IMR-90 (cell line): ENCODE measurements at regions not wholly inside any gene's neighbourhood (a gene's known extent, or its start where the extent isn't known, plus 50 kb on each side); places are given as distances from the start of the nearest gene placed in this dataset.

Experiments
- ATAC-seq: fragments of 200-7000 bp; cut with Tn5 transposase; 2 replicates; pipeline ENCODE4 v1.9.1; 2020; ENCODE audit warnings: low read depth, mild to moderate bottlenecking, moderate library complexity
- BruUV-seq: library from RNA; stranded (reverse); fragments of 400-500 nt; replicated peaks from 2 replicates; lab custom pipeline; 2021; lab: Mats Ljungman, UMichigan
- CTCF ChIA-PET: fragments of 300-600 bp; formaldehyde crosslinking; extraction: SDS; loops from one replicate; lab custom pipeline; 2021; ENCODE audit warnings: antibody characterized with exemption; lab: Yijun Ruan, JAX
- POLR2A ChIA-PET: fragments of 300-600 bp; sonication (Branson Sonifier 250); formaldehyde crosslinking; loops from one replicate; lab custom pipeline; 2022; ENCODE audit warnings: antibody characterized with exemption; ENCODE audit not compliant: unreplicated experiment; lab: Charles Lee
- DNase-seq: peaks from one replicate; pipeline ENCODE4 v3.0.0; 2013
- H2AFZ ChIP-seq: replicated peaks from 2 replicates; pipeline ENCODE3; 2013; ENCODE audit warnings: low read length, mild to moderate bottlenecking; ENCODE audit not compliant: poor library complexity
- H2AK5ac ChIP-seq: 2 replicates; pipeline ENCODE4 v1.6.1; 2013; ENCODE audit warnings: low read depth, low read length, inconsistent platforms
- H2AK9ac ChIP-seq: replicated peaks from 2 replicates; pipeline ENCODE3; 2013; ENCODE audit warnings: mild to moderate bottlenecking, low read depth, low read length, moderate library complexity; ENCODE audit not compliant: poor library complexity
- H2BK120ac ChIP-seq: 2 replicates; pipeline ENCODE4 v1.6.1; 2013; ENCODE audit warnings: low read depth, low read length, inconsistent platforms
- H2BK15ac ChIP-seq: 3 replicates; pipeline ENCODE4 v1.6.1; 2013; ENCODE audit warnings: low read depth, low read length, inconsistent platforms
- H2BK20ac ChIP-seq: 2 replicates; pipeline ENCODE4 v1.6.1; 2013; ENCODE audit warnings: low read depth, mild to moderate bottlenecking, inconsistent platforms, low read length, moderate library complexity
- H2BK5ac ChIP-seq: 2 replicates; pipeline ENCODE4 v1.6.1; 2013; ENCODE audit warnings: mild to moderate bottlenecking, low read depth, low read length, inconsistent platforms; ENCODE audit not compliant: poor library complexity, severe bottlenecking
- H3K14ac ChIP-seq: replicated peaks from 2 replicates; pipeline ENCODE4 v1.6.1; 2013; ENCODE audit warnings: low read depth, low read length, inconsistent platforms
- H3K18ac ChIP-seq: 2 replicates; pipeline ENCODE4 v1.6.1; 2013; ENCODE audit warnings: low read depth, low read length, control low read depth
- H3K23ac ChIP-seq: 2 replicates; pipeline ENCODE4 v1.6.1; 2013; ENCODE audit warnings: low read depth, low read length, inconsistent platforms
- H3K27ac ChIP-seq: 2 replicates; pipeline ENCODE4 v1.5.1; 2013; ENCODE audit warnings: mild to moderate bottlenecking, control low read depth, low read length; ENCODE audit not compliant: insufficient read depth
- H3K27me3 ChIP-seq: 2 replicates; pipeline ENCODE4 v1.6.1; 2013; ENCODE audit warnings: low read length; ENCODE audit not compliant: control insufficient read depth, insufficient read depth
- H3K36me3 ChIP-seq: 2 replicates; pipeline ENCODE4 v1.6.1; 2013; ENCODE audit warnings: low read length, mixed read lengths; ENCODE audit not compliant: control insufficient read depth, insufficient read depth
- H3K4ac ChIP-seq: 2 replicates; pipeline ENCODE4 v1.6.1; 2013; ENCODE audit warnings: low read depth, low read length, inconsistent platforms
- H3K4me1 ChIP-seq: 2 replicates; pipeline ENCODE4 v1.6.1; 2013; ENCODE audit warnings: low read length, mixed read lengths; ENCODE audit not compliant: control insufficient read depth, insufficient read depth
- H3K4me2 ChIP-seq: 2 replicates; pipeline ENCODE4 v1.6.1; 2013; ENCODE audit warnings: low read depth, mild to moderate bottlenecking, control low read depth, low read length, moderate library complexity
- H3K4me3 ChIP-seq: 2 replicates; pipeline ENCODE4 v1.5.1; 2013; ENCODE audit warnings: low read depth, mild to moderate bottlenecking, control low read depth, low read length, moderate library complexity; ENCODE audit not compliant: insufficient read depth
- H3K56ac ChIP-seq: 2 replicates; pipeline ENCODE4 v1.6.1; 2013; ENCODE audit warnings: low read length, inconsistent platforms; ENCODE audit not compliant: insufficient read depth; ENCODE audit errors: extremely low read depth
- H3K79me1 ChIP-seq, 2 experiments: 2 replicates each; pipeline ENCODE4 v1.6.1; 2013; ENCODE audit warnings: low read length in 2 of 2, inconsistent platforms in 1 of 2, low read depth in 1 of 2
- H3K9ac ChIP-seq: 2 replicates; pipeline ENCODE4 v1.6.1; 2013; ENCODE audit warnings: low read depth, low read length, control low read depth
- H3K9me1 ChIP-seq: 2 replicates; pipeline ENCODE4 v1.6.1; 2013; ENCODE audit warnings: low read length, inconsistent platforms; ENCODE audit not compliant: insufficient read depth
- H3K9me3 ChIP-seq: 2 replicates; pipeline ENCODE4 v1.6.1; 2013; ENCODE audit warnings: low read length; ENCODE audit not compliant: control insufficient read depth, insufficient read depth
- H4K20me1 ChIP-seq: 2 replicates; pipeline ENCODE4 v1.6.1; 2013; ENCODE audit warnings: low read length, inconsistent platforms; ENCODE audit not compliant: insufficient read depth
- H4K5ac ChIP-seq: 2 replicates; pipeline ENCODE4 v1.6.1; 2013; ENCODE audit warnings: mild to moderate bottlenecking, low read depth, low read length, control low read depth
- H4K8ac ChIP-seq, 2 experiments: 2 replicates each; pipeline ENCODE4 v1.6.1; 2013; ENCODE audit warnings: low read depth in 2 of 2, low read length in 2 of 2, control low read depth in 1 of 2, inconsistent platforms in 1 of 2
- H4K91ac ChIP-seq: 2 replicates; pipeline ENCODE4 v1.6.1; 2013; ENCODE audit warnings: low read depth, low read length, inconsistent platforms; ENCODE audit not compliant: insufficient read depth
- CEBPB ChIP-seq: IDR thresholded peaks from 2 replicates; pipeline ENCODE4 v1.6.1; 2012; ENCODE audit warnings: low read depth, low read length, improper control_type of control experiment
- CHD1 ChIP-seq: IDR thresholded peaks from 2 replicates; pipeline ENCODE4 v1.6.1; 2012; ENCODE audit warnings: low read depth, low read length, improper control_type of control experiment
- FOS ChIP-seq: fragments of 150-350 bp; IDR thresholded peaks from 2 replicates; pipeline ENCODE4 v1.6.1; 2016; ENCODE audit warnings: low read depth, low read length
- MXI1 ChIP-seq: IDR thresholded peaks from 2 replicates; pipeline ENCODE4 v1.6.1; 2012; ENCODE audit warnings: low read depth, mild to moderate bottlenecking, low read length, moderate library complexity, borderline replicate concordance
- RCOR1 ChIP-seq: IDR thresholded peaks from 2 replicates; pipeline ENCODE4 v1.6.1; 2012; ENCODE audit warnings: mild to moderate bottlenecking, low read length, improper control_type of control experiment; ENCODE audit not compliant: insufficient replicate concordance
- SMC3 ChIP-seq: fragments of 150-350 bp; IDR thresholded peaks from 2 replicates; pipeline ENCODE4 v1.6.1; 2016; ENCODE audit warnings: low read depth, mild to moderate bottlenecking, antibody characterized with exemption, low read length, moderate library complexity
- WGBS, 2 experiments: methylation state at CpG; one replicate each; pipeline versions ENCODE4 v1.1.5 to v1.1.7; 2013; ENCODE audit warnings: missing lambda C conversion rate in 2 of 2; ENCODE audit not compliant: insufficient read length in 1 of 2; ENCODE audit errors: extremely low coverage in 2 of 2; 5-methylcytosine and 5-hydroxymethylcytosine counted together
- dilution Hi-C: fragments of 300-500 bp; cut with HindIII; formaldehyde crosslinking; loops from one replicate; pipeline ENCODE4 v1.14.3; 2018; ENCODE audit warnings: low sequenced_read_pairs; ENCODE audit not compliant: unreplicated experiment
- in situ Hi-C: fragments of 300-500 bp; cut with MboI; formaldehyde crosslinking; loops from 3 replicates; pipeline ENCODE4 v1.14.3; 2019; ENCODE audit warnings: low sequenced_read_pairs, inconsistent platforms, mixed read lengths
- intact Hi-C: fragments of 100-400 bp; cut with micrococcal nuclease; formaldehyde crosslinking; loops from 2 replicates; pipeline ENCODE4 v1.10.0; 2022
- TF ChIP-seq, protein P1 (sequence below): conservative IDR thresholded peaks from 2 replicates; pipeline ENCODE4 v1.5.1; 2012; ENCODE audit warnings: mild to moderate bottlenecking, low read depth, low read length, improper control_type of control experiment
- TF ChIP-seq, protein P2 (sequence below): fragments of 150-350 bp; IDR thresholded peaks from 2 replicates; pipeline ENCODE4 v1.6.1; 2017; ENCODE audit warnings: mild to moderate bottlenecking, antibody characterized with exemption, low read length, low read depth

DNA sequence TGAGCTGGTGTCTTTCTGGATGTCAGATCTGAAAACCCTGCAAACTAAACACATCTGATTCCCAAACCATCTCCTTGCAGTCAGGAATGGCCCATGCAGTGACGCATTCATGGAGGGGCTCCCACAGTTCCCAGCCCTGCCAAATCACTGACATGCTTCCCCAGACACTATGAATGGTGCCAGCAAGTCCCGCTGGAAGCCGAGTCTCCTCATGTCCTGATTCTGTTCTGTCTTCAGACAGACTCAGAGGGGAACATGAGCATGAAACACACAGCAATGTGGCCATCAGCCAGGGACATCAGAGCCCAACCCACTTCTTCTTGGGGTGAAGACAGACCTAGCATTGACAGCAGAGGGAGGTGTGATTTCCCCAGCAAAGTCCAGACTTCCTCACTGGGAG, 83.7 kb downstream of the TTC32 start:
- DNase-seq (peak; percentile 23), ATAC-seq (no peak)
- Histone ChIP-seq H3K9me1 (peaks cover 3% of the 10 kb centered on the region), H3K27me3 (no peaks in the 10 kb centered on the region), H2BK5ac (no peak overlapping the region), H2BK20ac (peak overlapping the region; percentile 87; the same call in 1 of the 2 replicates), H3K18ac (peak overlapping the region; percentile 29; the same call in 1 of the 2 replicates), H3K36me3 (no peaks in the 10 kb centered on the region), H2AK5ac (peak overlapping the region; percentile 49), H3K4me3 (no peak overlapping the region), H2BK15ac (peak overlapping the region; percentile 4; the same call in 1 of the 3 replicates), H4K8ac (peak overlapping the region in 1 of 2 experiments; percentile 28; a peak in 1 of 4 replicates), H4K91ac (peak overlapping the region; percentile 18; the same call in 1 of the 2 replicates), H3K56ac (no peak overlapping the region), H3K4ac (peak overlapping the region; percentile 58), H3K9me3 (no peaks in the 10 kb centered on the region), H2BK120ac (peak overlapping the region; percentile 75), H3K14ac (peak overlapping the region; percentile 45), H3K79me1 (no peaks in the 10 kb centered on the region), H3K4me2 (no peak overlapping the region), H3K27ac (no peak overlapping the region), H4K5ac (no peak overlapping the region), H3K4me1 (peaks cover 19% of the 10 kb centered on the region), H2AFZ (no peak overlapping the region), H3K23ac (peak overlapping the region; percentile 49; the same call in 1 of the 2 replicates), H2AK9ac (no peak overlapping the region), H4K20me1 (no peaks in the 10 kb centered on the region), H3K9ac (no peak overlapping the region)
- dilution Hi-C loops = no loop called here
- intact Hi-C loops = no loop called here
- ChIA-PET CTCF (no interaction called here), POLR2A (no interaction called here)
- in situ Hi-C loops = no loop called here
- no TSS peak for BruUV-seq
- no CpG with 5 or more reads among the region's 3 CpGs for WGBS, 2 experiments
- TF ChIP-seq, protein P1, sequence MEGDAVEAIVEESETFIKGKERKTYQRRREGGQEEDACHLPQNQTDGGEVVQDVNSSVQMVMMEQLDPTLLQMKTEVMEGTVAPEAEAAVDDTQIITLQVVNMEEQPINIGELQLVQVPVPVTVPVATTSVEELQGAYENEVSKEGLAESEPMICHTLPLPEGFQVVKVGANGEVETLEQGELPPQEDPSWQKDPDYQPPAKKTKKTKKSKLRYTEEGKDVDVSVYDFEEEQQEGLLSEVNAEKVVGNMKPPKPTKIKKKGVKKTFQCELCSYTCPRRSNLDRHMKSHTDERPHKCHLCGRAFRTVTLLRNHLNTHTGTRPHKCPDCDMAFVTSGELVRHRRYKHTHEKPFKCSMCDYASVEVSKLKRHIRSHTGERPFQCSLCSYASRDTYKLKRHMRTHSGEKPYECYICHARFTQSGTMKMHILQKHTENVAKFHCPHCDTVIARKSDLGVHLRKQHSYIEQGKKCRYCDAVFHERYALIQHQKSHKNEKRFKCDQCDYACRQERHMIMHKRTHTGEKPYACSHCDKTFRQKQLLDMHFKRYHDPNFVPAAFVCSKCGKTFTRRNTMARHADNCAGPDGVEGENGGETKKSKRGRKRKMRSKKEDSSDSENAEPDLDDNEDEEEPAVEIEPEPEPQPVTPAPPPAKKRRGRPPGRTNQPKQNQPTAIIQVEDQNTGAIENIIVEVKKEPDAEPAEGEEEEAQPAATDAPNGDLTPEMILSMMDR = no peak
- TF ChIP-seq RCOR1 (no peak), MXI1 (no peak), CEBPB (no peak), SMC3 (no peak), FOS (no peak), CHD1 (no peak)
- TF ChIP-seq, protein P2, sequence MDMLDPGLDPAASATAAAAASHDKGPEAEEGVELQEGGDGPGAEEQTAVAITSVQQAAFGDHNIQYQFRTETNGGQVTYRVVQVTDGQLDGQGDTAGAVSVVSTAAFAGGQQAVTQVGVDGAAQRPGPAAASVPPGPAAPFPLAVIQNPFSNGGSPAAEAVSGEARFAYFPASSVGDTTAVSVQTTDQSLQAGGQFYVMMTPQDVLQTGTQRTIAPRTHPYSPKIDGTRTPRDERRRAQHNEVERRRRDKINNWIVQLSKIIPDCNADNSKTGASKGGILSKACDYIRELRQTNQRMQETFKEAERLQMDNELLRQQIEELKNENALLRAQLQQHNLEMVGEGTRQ = no peak
